RWPE1 (cell line): ENCODE measurements at regions not wholly inside any gene's neighbourhood (a gene's known extent, or its start where the extent isn't known, plus 50 kb on each side); places are given as distances from the start of the nearest gene placed in this dataset.

ENCODE experiments used
- CTCF ChIA-PET: fragments of 350-600 bp; sonication (Branson Sonifier 250); formaldehyde crosslinking; extraction: SDS; loops from one replicate; lab custom pipeline; 2021; lab: Yijun Ruan, JAX
- POLR2A ChIA-PET: fragments of 400-600 bp; formaldehyde crosslinking; extraction: SDS; loops from one replicate; lab custom pipeline; 2020; ENCODE audit warnings: antibody characterized with exemption; ENCODE audit not compliant: low non-redundant PET; lab: Yijun Ruan, JAX
- DNase-seq: peaks from one replicate; pipeline ENCODE4 v3.0.0; 2012; ENCODE audit warnings: low spot score
- H3K27ac ChIP-seq: fragments of 450-650 bp; 2 replicates; pipeline ENCODE4 v1.5.1; 2017
- CTCF ChIP-seq: fragments of 450-650 bp; conservative IDR thresholded peaks from 2 replicates; pipeline ENCODE4 v1.5.1; 2017; ENCODE audit warnings: low read depth, mild to moderate bottlenecking

GRCh38 chr1:5381491-5381890 lies 610.7 kb downstream of the NPHP4 start:
- ChIA-PET CTCF (no interaction called here), POLR2A (no interaction called here)
- H3K27ac ChIP-seq = no peak overlapping the region
- no peak for TF ChIP-seq CTCF
- no peak for DNase-seq

- no peak for TF ChIP-seq CTCF
- CTCF ChIA-PET = no interaction called here
- H3K27ac ChIP-seq = no peak overlapping the region
- POLR2A ChIA-PET = no interaction called here
- DNase-seq = no peak
Observed at GRCh38 chr1:5379176-5379759, 613.0 kb downstream of the NPHP4 start.

- CTCF ChIA-PET = no interaction called here
- TF ChIP-seq CTCF = no peak
- POLR2A ChIA-PET = no interaction called here
- DNase-seq = no peak
- H3K27ac ChIP-seq = no peak overlapping the region
Observed at GRCh38 chr1:5376538-5377247, 615.5 kb downstream of the NPHP4 start.

- no peak for DNase-seq
- H3K27ac ChIP-seq = no peak overlapping the region
- TF ChIP-seq CTCF = no peak
- POLR2A ChIA-PET = no interaction called here
- CTCF ChIA-PET = no interaction called here
Observed at GRCh38 chr1:5375481-5375880, 616.7 kb downstream of the NPHP4 start.

GRCh38 chr1:5374192-5374591 lies 618.0 kb downstream of the NPHP4 start:
- DNase-seq = no peak
- no peak for TF ChIP-seq CTCF
- CTCF ChIA-PET = no interaction called here
- POLR2A ChIA-PET = no interaction called here
- no peak overlapping the region for H3K27ac ChIP-seq

GRCh38 chr1:5373281-5373680 lies 618.9 kb downstream of the NPHP4 start:
- POLR2A ChIA-PET = no interaction called here
- H3K27ac ChIP-seq = no peak overlapping the region
- TF ChIP-seq CTCF = no peak
- CTCF ChIA-PET = no interaction called here
- no peak for DNase-seq
